Duodenal mucosa (tissue), 2 donors: ENCODE measurements at regions not wholly inside any gene's neighbourhood (a gene's known extent, or its start where the extent isn't known, plus 50 kb on each side); places are given as distances from the start of the nearest gene placed in this dataset.

Experiments used
- H3K27ac ChIP-seq: one replicate; pipeline ENCODE4 v1.7.0; 2013; ENCODE audit warnings: low read depth, low read length
- H3K27me3 ChIP-seq, 2 donors: one replicate each; pipeline ENCODE4 v1.7.0; 2013; ENCODE audit warnings: low read length in 2 of 2, control low read depth in 1 of 2; ENCODE audit not compliant: insufficient read depth in 2 of 2, control insufficient read depth in 1 of 2
- H3K36me3 ChIP-seq, 2 donors: one replicate each; pipeline ENCODE4 v1.7.0; 2013; ENCODE audit warnings: low read length in 2 of 2, control low read depth in 1 of 2; ENCODE audit not compliant: insufficient read depth in 2 of 2, control insufficient read depth in 1 of 2
- H3K4me1 ChIP-seq, 2 donors: one replicate each; pipeline ENCODE4 v1.7.0; 2013; ENCODE audit warnings: low read length in 2 of 2, control low read depth in 1 of 2; ENCODE audit not compliant: insufficient read depth in 2 of 2, control insufficient read depth in 1 of 2
- H3K4me3 ChIP-seq, 2 donors: one replicate each; pipeline ENCODE4 v1.7.0; 2013; ENCODE audit warnings: low read length in 2 of 2, low read depth in 1 of 2
- H3K9ac ChIP-seq, 2 donors: one replicate each; pipeline ENCODE4 v1.7.0; 2013; ENCODE audit warnings: low read length in 2 of 2, low read depth in 1 of 2
- H3K9me3 ChIP-seq, 2 donors: one replicate each; pipeline ENCODE4 v1.7.0; 2013; ENCODE audit warnings: low read length in 2 of 2, control low read depth in 1 of 2; ENCODE audit not compliant: control insufficient read depth in 1 of 2

DNA sequence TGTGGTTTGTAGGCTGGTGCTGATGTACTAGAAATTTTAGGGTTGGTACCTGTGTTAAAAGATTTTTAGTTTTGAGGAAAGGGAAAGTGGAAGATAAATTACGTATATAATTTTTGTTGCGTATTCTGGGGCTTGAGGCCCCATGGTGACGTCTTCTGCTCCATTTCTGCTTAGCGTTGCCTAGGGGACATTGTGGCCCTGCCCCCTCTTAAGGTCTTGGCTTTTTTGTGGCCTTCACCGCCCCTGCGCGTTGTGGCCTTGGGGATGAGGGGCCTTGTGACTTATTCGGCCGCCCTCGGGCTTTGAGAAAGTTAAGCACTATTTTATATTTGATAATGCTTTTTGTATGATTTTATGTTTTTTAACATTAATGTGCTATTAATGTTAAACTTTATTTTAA lies 182.0 kb downstream of the KLF13 start:
- Histone ChIP-seq H3K4me3 (no peak overlapping the region), H3K9me3 (no peaks in the 10 kb centered on the region), H3K9ac (no peak overlapping the region), H3K36me3 (no peaks in the 10 kb centered on the region), H3K27ac (no peak overlapping the region), H3K27me3 (no peaks in the 10 kb centered on the region), H3K4me1 (no peaks in the 10 kb centered on the region)

GRCh38 chr15:31510057-31510456 lies 183.4 kb downstream of the KLF13 start:
- H3K36me3 ChIP-seq, result no peaks in the 10 kb centered on the region
- no peaks in the 10 kb centered on the region for H3K9me3 ChIP-seq
- no peaks in the 10 kb centered on the region for H3K27me3 ChIP-seq
- no peaks in the 10 kb centered on the region for H3K4me1 ChIP-seq
- H3K4me3 ChIP-seq, result no peak overlapping the region
- H3K27ac ChIP-seq, result no peak overlapping the region
- no peak overlapping the region for H3K9ac ChIP-seq

- Histone ChIP-seq H3K9me3 (no peaks in the 10 kb centered on the region), H3K4me3 (no peak overlapping the region), H3K27me3 (no peaks in the 10 kb centered on the region), H3K36me3 (no peaks in the 10 kb centered on the region), H3K27ac (no peak overlapping the region), H3K4me1 (no peaks in the 10 kb centered on the region), H3K9ac (no peak overlapping the region)
These were observed 185.2 kb downstream of the KLF13 start for GRCh38 chr15:31511707-31512310.

- Histone ChIP-seq H3K27ac (no peak overlapping the region), H3K36me3 (no peaks in the 10 kb centered on the region), H3K9me3 (no peaks in the 10 kb centered on the region), H3K27me3 (no peaks in the 10 kb centered on the region), H3K9ac (no peak overlapping the region), H3K4me1 (no peaks in the 10 kb centered on the region), H3K4me3 (no peak overlapping the region)
These were observed 186.5 kb downstream of the KLF13 start for GRCh38 chr15:31513178-31513577.

DNA sequence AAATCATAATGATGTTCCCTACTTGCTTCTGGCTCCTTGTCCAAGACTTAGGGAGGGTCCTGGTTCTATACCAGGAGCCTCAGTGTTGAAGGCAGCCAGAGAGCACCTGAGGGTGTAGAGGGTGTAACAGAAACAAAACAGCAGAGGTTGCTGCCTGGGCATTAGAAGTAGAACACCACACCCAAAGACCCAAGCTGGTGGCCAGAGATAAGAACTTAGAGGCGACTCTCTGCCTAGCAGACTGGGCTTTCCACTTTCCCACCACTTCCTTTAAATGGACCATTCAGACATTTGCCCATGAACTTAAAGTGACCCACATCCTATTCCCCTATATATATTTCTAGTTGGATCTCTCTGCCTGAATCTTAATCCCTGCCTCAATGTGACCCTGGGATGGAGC lies 189.8 kb downstream of the KLF13 start:
- no peak overlapping the region for H3K9ac ChIP-seq
- no peaks in the 10 kb centered on the region for H3K27me3 ChIP-seq
- H3K27ac ChIP-seq, result no peak overlapping the region
- no peaks in the 10 kb centered on the region for H3K4me1 ChIP-seq
- H3K36me3 ChIP-seq, result no peaks in the 10 kb centered on the region
- no peak overlapping the region for H3K4me3 ChIP-seq
- no peaks in the 10 kb centered on the region for H3K9me3 ChIP-seq

DNA sequence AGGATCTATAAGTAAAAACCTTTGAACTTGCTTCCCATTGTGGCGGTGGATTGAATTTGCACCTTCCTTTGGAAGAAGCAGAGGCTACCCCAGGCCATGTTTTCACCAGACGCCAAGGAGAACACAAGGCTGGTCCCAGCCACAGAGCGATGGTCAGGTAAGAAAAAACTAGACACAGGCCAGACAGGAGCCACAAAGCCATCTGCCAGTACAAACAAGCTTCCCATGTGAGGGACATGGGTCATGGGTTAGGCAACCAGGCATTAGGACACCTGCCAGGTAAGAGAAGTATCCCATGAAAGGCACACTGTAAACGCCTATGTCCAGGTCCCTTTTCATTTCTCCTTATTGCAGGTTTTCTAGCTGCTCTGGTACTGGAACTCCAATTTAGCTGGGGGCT lies 190.2 kb downstream of the KLF13 start:
- H3K4me3 ChIP-seq, result no peak overlapping the region
- H3K27me3 ChIP-seq, result no peaks in the 10 kb centered on the region
- no peaks in the 10 kb centered on the region for H3K9me3 ChIP-seq
- no peaks in the 10 kb centered on the region for H3K36me3 ChIP-seq
- H3K9ac ChIP-seq, result no peak overlapping the region
- H3K27ac ChIP-seq, result no peak overlapping the region
- H3K4me1 ChIP-seq, result no peaks in the 10 kb centered on the region

DNA sequence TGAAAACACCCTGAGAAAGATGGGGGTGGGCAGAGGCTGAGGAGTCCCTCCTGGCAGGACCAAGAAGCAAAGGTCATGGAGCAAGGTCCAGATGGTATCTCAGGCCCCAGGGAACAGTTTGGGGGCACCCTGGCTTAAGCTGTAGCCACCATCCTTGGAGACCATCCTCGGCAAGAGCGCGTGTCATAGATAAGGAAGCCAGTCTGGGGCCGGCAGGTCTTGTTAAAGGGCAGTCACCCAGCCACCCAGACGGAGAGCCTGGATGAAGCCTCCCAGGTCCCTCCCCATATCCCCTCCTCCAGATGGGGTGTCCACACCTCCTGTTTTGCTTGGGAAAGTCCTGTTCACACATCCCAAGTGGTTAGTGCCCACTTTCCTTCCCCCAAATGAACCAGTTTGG lies 191.1 kb downstream of the KLF13 start:
- no peaks in the 10 kb centered on the region for H3K36me3 ChIP-seq
- H3K9ac ChIP-seq, result no peak overlapping the region
- H3K4me1 ChIP-seq, result no peaks in the 10 kb centered on the region
- no peaks in the 10 kb centered on the region for H3K27me3 ChIP-seq
- no peaks in the 10 kb centered on the region for H3K9me3 ChIP-seq
- no peak overlapping the region for H3K27ac ChIP-seq
- H3K4me3 ChIP-seq, result no peak overlapping the region

GRCh38 chr15:31522028-31522427 lies 195.4 kb downstream of the KLF13 start:
- H3K4me1 ChIP-seq, result no peaks in the 10 kb centered on the region
- H3K9ac ChIP-seq, result no peak overlapping the region
- no peak overlapping the region for H3K27ac ChIP-seq
- H3K27me3 ChIP-seq, result no peaks in the 10 kb centered on the region
- H3K4me3 ChIP-seq, result no peak overlapping the region
- no peaks in the 10 kb centered on the region for H3K36me3 ChIP-seq
- H3K9me3 ChIP-seq, result no peaks in the 10 kb centered on the region

DNA sequence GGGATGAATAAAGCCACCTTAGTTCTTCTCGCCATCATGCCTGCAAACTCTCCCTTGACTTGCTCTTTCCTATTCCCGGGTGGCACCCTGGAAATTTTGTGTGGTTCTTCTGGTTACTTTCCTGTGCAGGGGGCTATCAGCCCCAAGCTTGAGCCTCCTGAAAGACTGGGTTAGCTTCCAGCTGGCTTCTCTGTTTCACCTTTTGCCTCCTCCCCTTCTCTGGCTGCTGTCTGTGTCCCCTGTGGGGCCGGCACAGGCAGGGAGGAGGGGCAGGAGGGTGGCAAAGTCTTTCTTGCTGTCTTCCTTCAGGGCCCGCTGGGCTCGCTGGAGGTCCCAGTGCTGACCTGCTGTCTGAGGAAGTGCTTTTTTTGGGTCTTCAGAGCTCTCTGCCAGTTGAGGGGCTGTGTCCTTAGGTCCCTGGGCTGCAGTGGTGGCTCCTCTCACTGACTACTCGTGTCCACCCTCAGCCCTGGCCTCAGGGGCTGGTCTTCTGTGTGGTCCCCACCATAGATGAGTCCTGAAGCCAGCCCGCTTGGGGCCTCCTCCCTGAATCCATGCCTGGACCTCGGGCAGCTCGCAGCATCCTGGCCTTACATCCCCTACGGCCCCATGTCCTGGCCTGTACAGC lies 196.5 kb downstream of the KLF13 start:
- no peaks in the 10 kb centered on the region for H3K4me1 ChIP-seq
- no peak overlapping the region for H3K9ac ChIP-seq
- no peaks in the 10 kb centered on the region for H3K27me3 ChIP-seq
- no peaks in the 10 kb centered on the region for H3K36me3 ChIP-seq
- no peak overlapping the region for H3K27ac ChIP-seq
- H3K9me3 ChIP-seq, result no peaks in the 10 kb centered on the region
- H3K4me3 ChIP-seq, result no peak overlapping the region

DNA sequence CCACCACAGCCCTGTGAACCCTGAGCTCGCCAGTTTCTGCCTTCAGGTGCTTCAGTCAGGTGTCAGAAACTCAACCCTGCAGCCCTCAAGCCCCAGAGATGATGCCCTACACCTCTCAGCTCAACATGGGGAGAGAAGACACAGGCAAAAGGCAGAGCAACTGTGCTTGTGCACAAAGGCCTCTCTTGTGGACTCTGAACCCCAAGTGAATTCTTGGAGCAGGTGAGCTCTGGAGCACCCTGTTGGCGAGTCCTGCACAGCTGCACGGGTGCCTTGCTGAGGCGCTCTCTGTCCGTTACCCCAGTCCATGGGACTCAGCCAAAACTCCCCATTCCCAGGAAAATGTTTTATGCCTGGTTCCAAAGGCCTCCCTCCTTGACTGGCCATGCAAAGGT lies 197.0 kb downstream of the KLF13 start:
- H3K36me3 ChIP-seq, result no peaks in the 10 kb centered on the region
- H3K27me3 ChIP-seq, result no peaks in the 10 kb centered on the region
- no peak overlapping the region for H3K4me3 ChIP-seq
- no peak overlapping the region for H3K27ac ChIP-seq
- no peaks in the 10 kb centered on the region for H3K9me3 ChIP-seq
- H3K9ac ChIP-seq, result no peak overlapping the region
- no peaks in the 10 kb centered on the region for H3K4me1 ChIP-seq
